ENCODE measurements at regions not wholly inside any gene's neighbourhood (a gene's known extent, or its start where the extent isn't known, plus 50 kb on each side); places are given as distances from the start of the nearest gene placed in this dataset.

DNA sequence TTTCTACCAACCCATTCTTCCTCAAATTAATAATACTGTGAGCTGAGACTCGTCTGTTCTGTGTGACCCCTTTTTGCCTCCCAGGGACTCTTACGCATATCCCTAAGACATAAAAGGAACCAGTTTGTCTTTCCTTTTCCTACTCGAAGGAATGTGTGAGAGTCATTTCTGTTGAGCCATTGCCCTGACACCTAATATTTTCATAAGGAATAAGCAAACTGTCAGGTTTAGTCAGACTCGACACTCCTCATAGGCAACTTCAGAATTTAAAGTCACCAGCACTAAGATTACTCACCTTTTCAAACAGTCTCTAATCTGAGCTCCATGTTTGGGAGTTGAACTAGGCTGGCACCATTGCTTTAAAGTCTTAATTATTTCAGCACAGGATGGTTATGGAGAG, 305.5 kb downstream of the IKZF2 start:
- TF ChIP-seq EZH2 (IDR thresholded peaks at IDR 0.05; ENCODE audit: insufficient read depth, poor library complexity, severe bottlenecking), result no peak
- TF ChIP-seq EZH2phosphoT487 (IDR thresholded peaks at IDR 0.05; ENCODE audit: insufficient read depth, low read depth), result no peak
